ENCODE measurements at regions not wholly inside any gene's neighbourhood (a gene's known extent, or its start where the extent isn't known, plus 50 kb on each side); places are given as distances from the start of the nearest gene placed in this dataset.

- H3K4ac ChIP-seq (ENCODE audit: low read depth, low read length): no peak overlapping the region
- no peak overlapping the region for H2AFZ ChIP-seq (ENCODE audit: low read length)
- no peaks in the 10 kb centered on the region for H3K23me2 ChIP-seq (ENCODE audit: insufficient read length, low read depth, low read length, poor library complexity, severe bottlenecking)
- H2BK20ac ChIP-seq (ENCODE audit: low read depth, low read length, poor library complexity, severe bottlenecking): no peak overlapping the region
- no peak overlapping the region for H3K9ac ChIP-seq (ENCODE audit: extremely low read depth, insufficient read length, low read length)
- no peak overlapping the region for H2BK120ac ChIP-seq (ENCODE audit: low read depth, low read length, poor library complexity, severe bottlenecking)
- no peak overlapping the region for H2BK12ac ChIP-seq (ENCODE audit: insufficient read length, low read depth, low read length)
- no peaks in the 10 kb centered on the region for H4K20me1 ChIP-seq (ENCODE audit: control insufficient read depth, insufficient read depth, insufficient read length)
- H3K27ac ChIP-seq (ENCODE audit: insufficient read length, low read depth, low read length): no peak overlapping the region
- no peaks in the 10 kb centered on the region for H3K79me1 ChIP-seq (ENCODE audit: insufficient read depth, low read depth, low read length, poor library complexity, severe bottlenecking)
- no peak overlapping the region for H3T11ph ChIP-seq (ENCODE audit: low read length)
- peaks cover 4% of the 10 kb centered on the region for H3K27me3 Mint-ChIP-seq (ENCODE audit: low read depth)
- no peak overlapping the region for H4K5ac ChIP-seq (ENCODE audit: insufficient read length, low read depth, low read length)
- no peak overlapping the region for H2BK5ac ChIP-seq (ENCODE audit: insufficient read length, low read length)
- H3K18ac ChIP-seq (ENCODE audit: insufficient read length, low read depth, low read length): no peak overlapping the region
- TF ChIP-seq CTCF (conservative IDR thresholded peaks at IDR 0.05): no peak
- H2AK5ac ChIP-seq (ENCODE audit: insufficient read length, low read length): no peak overlapping the region
- no peak overlapping the region for H3K14ac ChIP-seq (ENCODE audit: insufficient read depth, low read length)
- H2BK15ac ChIP-seq (ENCODE audit: low read depth, low read length): no peak overlapping the region
- H3K4me2 ChIP-seq (ENCODE audit: insufficient read depth, insufficient read length, low read length): no peak overlapping the region
- peaks cover 0 to 7% of the 10 kb centered on the region in 2 experiments; a peak in 1 of 4 replicates for H3K4me1 Mint-ChIP-seq
- no peak overlapping the region for H3K23ac ChIP-seq (ENCODE audit: insufficient read length, low read depth, low read length)
- no peak overlapping the region for H3K56ac ChIP-seq (ENCODE audit: insufficient read length, low read depth, low read length)
- H3K79me2 ChIP-seq (ENCODE audit: insufficient read depth, low read length): no peaks in the 10 kb centered on the region
- no peak for DNase-seq
- no peaks in the 10 kb centered on the region for H3K27me3 ChIP-seq (ENCODE audit: insufficient read depth, low read length)
- peak overlapping the region in 1 of 3 experiments; percentile 19; a peak in 1 of 7 replicates for H3K27ac Mint-ChIP-seq
- no peaks in the 10 kb centered on the region; the same call in 1 of the 2 replicates for H3K4me1 ChIP-seq (ENCODE audit: insufficient read depth, low read length)
- no peak overlapping the region for H3K4me3 Mint-ChIP-seq
- no peak overlapping the region for H4K91ac ChIP-seq (ENCODE audit: insufficient read length, low read depth, low read length)
- H3K36me3 Mint-ChIP-seq (ENCODE audit: insufficient read depth in 1 of 3, low read depth in 3 of 3): no peaks in the 10 kb centered on the region
- no peak overlapping the region for H4K8ac ChIP-seq (replicated peaks; ENCODE audit: insufficient read length, low read depth, low read length)
- no peaks in the 10 kb centered on the region for H3K9me3 ChIP-seq (ENCODE audit: control insufficient read depth, low read depth, low read length)
- no peaks in the 10 kb centered on the region; a peak in 1 of 5 replicates for H3K9me3 Mint-ChIP-seq
- WGBS (ENCODE audit: extremely low coverage, insufficient read length, low lambda C conversion rate): no CpG with 5 or more reads among the region's 4 CpGs
Measured at GRCh38 chr1:9476790-9477463, 62.3 kb upstream of the SLC25A33 start.

Data from H9 (cell line).